Hepatocyte (in vitro differentiated cells): ENCODE measurements at regions not wholly inside any gene's neighbourhood (a gene's known extent, or its start where the extent isn't known, plus 50 kb on each side); places are given as distances from the start of the nearest gene placed in this dataset.

Source experiments
- DNase-seq: peaks from one replicate; pipeline ENCODE4 v3.0.0-alpha.2; 2016; ENCODE audit warnings: low spot score
- H2AFZ ChIP-seq: fragments of 200-600 bp; sonication (generic); 2 replicates; pipeline ENCODE4 v1.6.0; 2016; ENCODE audit warnings: antibody characterized with exemption, mild to moderate bottlenecking
- H3K27ac ChIP-seq: fragments of 200-600 bp; sonication (generic); 2 replicates; pipeline ENCODE4 v1.5.1; 2016; ENCODE audit warnings: mild to moderate bottlenecking
- H3K27me3 ChIP-seq: fragments of 200-600 bp; sonication (generic); 2 replicates; pipeline ENCODE4 v1.6.1; 2016
- H3K36me3 ChIP-seq: fragments of 200-600 bp; sonication (generic); replicated peaks from 2 replicates; pipeline ENCODE4 v1.5.1; 2016; ENCODE audit warnings: low read depth; ENCODE audit not compliant: insufficient read depth
- H3K4me1 ChIP-seq: fragments of 200-600 bp; sonication (generic); 2 replicates; pipeline ENCODE4 v1.5.1; 2016; ENCODE audit warnings: mild to moderate bottlenecking, moderate library complexity; ENCODE audit not compliant: insufficient read depth
- H3K4me2 ChIP-seq: fragments of 200-600 bp; sonication (generic); 2 replicates; pipeline ENCODE4 v1.6.0; 2016
- H3K4me3 ChIP-seq: fragments of 200-600 bp; sonication (generic); 2 replicates; pipeline ENCODE4 v1.5.1; 2016; ENCODE audit warnings: mild to moderate bottlenecking
- H3K79me2 ChIP-seq: fragments of 200-600 bp; sonication (generic); 2 replicates; pipeline ENCODE4 v1.6.0; 2017; ENCODE audit warnings: mild to moderate bottlenecking
- H3K9me2 ChIP-seq: fragments of 200-600 bp; sonication (generic); replicated peaks from 2 replicates; pipeline ENCODE4 v1.6.0; 2017; ENCODE audit warnings: mild to moderate bottlenecking; ENCODE audit not compliant: insufficient read depth
- H3K9me3 ChIP-seq: fragments of 200-600 bp; sonication (generic); 2 replicates; pipeline ENCODE4 v1.5.1; 2016; ENCODE audit warnings: low read depth, mild to moderate bottlenecking
- H4K20me1 ChIP-seq: fragments of 200-600 bp; sonication (generic); 2 replicates; pipeline ENCODE4 v1.6.0; 2016; ENCODE audit warnings: mild to moderate bottlenecking; ENCODE audit not compliant: insufficient read depth, poor library complexity, severe bottlenecking
- CTCF ChIP-seq: fragments of 200-600 bp; sonication (generic); IDR thresholded peaks from 2 replicates; pipeline ENCODE4 v1.5.1; 2016; ENCODE audit warnings: antibody characterized with exemption, mild to moderate bottlenecking; ENCODE audit not compliant: poor library complexity
- EZH2 ChIP-seq: fragments of 200-600 bp; sonication (generic); IDR thresholded peaks from 2 replicates; pipeline ENCODE4 v1.6.1; 2016; ENCODE audit warnings: antibody characterized with exemption, mild to moderate bottlenecking, borderline replicate concordance
- EZH2phosphoT487 ChIP-seq: fragments of 200-600 bp; sonication (generic); IDR thresholded peaks from one replicate; pipeline ENCODE4 v1.6.1; 2018; ENCODE audit warnings: antibody characterized with exemption, mild to moderate bottlenecking, low read depth, moderate library complexity; ENCODE audit not compliant: unreplicated experiment, severe bottlenecking
- WGBS: methylation state at CpG from one replicate; pipeline ENCODE4 v1.1.6; 2016; ENCODE audit warnings: low lambda C conversion rate; ENCODE audit errors: missing lambda C conversion rate; 5-methylcytosine and 5-hydroxymethylcytosine counted together

- 91% methylated on average over 3 of the region's 3 CpGs for WGBS
- H3K27ac ChIP-seq = no peak overlapping the region
- H3K4me2 ChIP-seq = no peak overlapping the region
Observed at GRCh38 chr9:78707080-78707479, 410.2 kb downstream of the PSAT1 start.

DNA sequence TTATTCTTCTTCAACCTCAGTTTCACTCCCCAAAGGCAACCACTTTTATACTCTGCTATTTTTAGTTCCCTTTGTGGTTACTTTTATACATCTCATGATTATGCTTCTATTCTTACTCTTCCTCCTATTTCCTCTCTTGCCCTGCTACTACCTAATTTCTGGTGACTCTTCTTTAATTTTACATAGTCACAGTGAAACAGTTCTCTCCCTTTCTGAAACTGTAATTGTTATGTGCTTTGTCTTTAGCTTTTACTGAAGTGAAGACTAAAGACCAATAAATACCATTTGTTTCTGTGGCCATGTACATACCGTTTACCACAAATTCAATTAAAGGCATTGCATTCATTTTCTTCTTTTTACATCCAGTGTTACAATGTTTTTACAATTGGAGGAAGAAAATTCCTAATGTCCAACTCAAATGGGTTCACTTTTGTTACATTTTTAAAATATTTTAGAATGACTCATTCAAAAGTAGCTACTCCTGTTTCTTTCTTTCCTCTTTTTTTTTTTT lies 410.6 kb downstream of the PSAT1 start:
- TF ChIP-seq EZH2 (no peak), EZH2phosphoT487 (no peak), CTCF (no peak)
- Histone ChIP-seq H3K4me2 (no peak overlapping the region), H3K27ac (no peak overlapping the region), H4K20me1 (no peaks in the 10 kb centered on the region), H2AFZ (no peak overlapping the region), H3K9me2 (no peaks in the 10 kb centered on the region), H3K4me3 (no peak overlapping the region), H3K9me3 (no peaks in the 10 kb centered on the region), H3K79me2 (no peaks in the 10 kb centered on the region), H3K27me3 (no peaks in the 10 kb centered on the region), H3K4me1 (no peaks in the 10 kb centered on the region), H3K36me3 (no peaks in the 10 kb centered on the region)
- WGBS = 59% methylated on average over 1 of the region's 1 CpG
- no peak for DNase-seq

More at GRCh38 chr9:78707080-78707479, 410.2 kb downstream of the PSAT1 start:
- no peak for DNase-seq
- Histone ChIP-seq H3K79me2 (no peaks in the 10 kb centered on the region), H3K4me1 (no peaks in the 10 kb centered on the region), H4K20me1 (no peaks in the 10 kb centered on the region), H2AFZ (no peak overlapping the region), H3K9me3 (no peaks in the 10 kb centered on the region), H3K9me2 (no peaks in the 10 kb centered on the region), H3K36me3 (no peaks in the 10 kb centered on the region), H3K27me3 (no peaks in the 10 kb centered on the region), H3K4me3 (no peak overlapping the region)
- TF ChIP-seq EZH2phosphoT487 (no peak), EZH2 (no peak), CTCF (no peak)

- Histone ChIP-seq H3K4me2 (no peak overlapping the region), H3K36me3 (no peaks in the 10 kb centered on the region), H3K9me3 (no peaks in the 10 kb centered on the region), H3K27me3 (no peaks in the 10 kb centered on the region), H2AFZ (no peak overlapping the region), H3K27ac (no peak overlapping the region), H3K79me2 (no peaks in the 10 kb centered on the region), H4K20me1 (no peaks in the 10 kb centered on the region), H3K4me3 (no peak overlapping the region), H3K4me1 (no peaks in the 10 kb centered on the region), H3K9me2 (no peaks in the 10 kb centered on the region)
- 64% methylated on average over 4 of the region's 4 CpGs for WGBS
- no peak for TF ChIP-seq CTCF
- TF ChIP-seq EZH2 = no peak
- no peak for TF ChIP-seq EZH2phosphoT487
- DNase-seq = no peak
Observed at GRCh38 chr9:78712903-78713613, 416.1 kb downstream of the PSAT1 start.
